Bronchial epithelial cell (primary cell): ENCODE measurements at regions not wholly inside any gene's neighbourhood (a gene's known extent, or its start where the extent isn't known, plus 50 kb on each side); places are given as distances from the start of the nearest gene placed in this dataset.

Experiments used
- DNase-seq: peaks from one replicate; pipeline ENCODE4 v3.0.0-alpha.2; 2010; ENCODE audit warnings: low read depth
- FAIRE-seq: peaks from 2 replicates; lab custom pipeline; 2011; peaks lifted over from hg19 to GRCh38; lab: Jason Lieb, UNC
- H3K27me3 ChIP-seq: 2 replicates; pipeline ENCODE4 v1.5.1; 2011; ENCODE audit warnings: low read length; ENCODE audit not compliant: control insufficient read depth, insufficient read depth
- H3K36me3 ChIP-seq: 2 replicates; pipeline ENCODE4 v1.5.1; 2011; ENCODE audit warnings: low read length; ENCODE audit not compliant: control insufficient read depth, insufficient read depth
- H3K4me3 ChIP-seq: 2 replicates; pipeline ENCODE4 v1.5.1; 2011; ENCODE audit warnings: mild to moderate bottlenecking, low read depth, low read length, control low read depth
- TF ChIP-seq, protein P1 (sequence below): IDR thresholded peaks from 2 replicates; pipeline ENCODE4 v1.5.1; 2011; ENCODE audit warnings: mild to moderate bottlenecking, moderate library complexity, low read length, control low read depth, inconsistent platforms; ENCODE audit not compliant: insufficient read depth, severe bottlenecking

DNA sequence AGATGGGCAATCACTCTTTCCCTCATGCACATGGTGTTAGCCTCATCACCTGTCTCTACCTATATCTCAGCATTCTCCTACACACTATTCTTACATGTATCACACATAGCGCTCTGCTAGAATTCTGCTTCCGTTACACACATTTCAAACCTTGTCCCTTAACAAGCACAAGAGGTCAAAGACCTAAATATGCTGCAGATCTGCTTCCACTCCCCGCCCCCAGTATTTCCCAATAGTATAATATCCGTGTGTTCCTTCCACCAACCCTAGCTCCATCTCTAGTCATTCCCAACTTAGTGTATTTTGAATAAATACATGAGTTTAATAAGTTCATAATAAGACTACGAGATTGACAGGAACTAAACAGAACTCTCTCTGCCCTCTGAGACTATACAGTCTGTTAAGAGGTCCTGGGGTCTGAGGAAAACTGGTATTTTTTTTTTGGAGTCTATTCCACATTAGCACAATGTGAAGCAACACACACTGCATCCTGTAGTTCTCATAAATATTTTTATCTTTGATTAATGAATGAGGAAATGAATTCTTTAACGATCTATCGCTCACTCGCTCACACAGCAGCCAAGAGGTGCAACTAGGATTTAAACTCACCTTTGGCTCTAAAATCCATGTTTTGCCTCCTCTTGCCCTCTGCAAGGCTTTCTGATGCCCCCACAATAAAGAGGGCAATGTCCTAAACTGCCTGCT, 491.6 kb downstream of the QKI start:
- H3K4me3 ChIP-seq, result no peak overlapping the region
- no peaks in the 10 kb centered on the region for H3K36me3 ChIP-seq
- no peaks in the 10 kb centered on the region for H3K27me3 ChIP-seq
- TF ChIP-seq, protein P1, sequence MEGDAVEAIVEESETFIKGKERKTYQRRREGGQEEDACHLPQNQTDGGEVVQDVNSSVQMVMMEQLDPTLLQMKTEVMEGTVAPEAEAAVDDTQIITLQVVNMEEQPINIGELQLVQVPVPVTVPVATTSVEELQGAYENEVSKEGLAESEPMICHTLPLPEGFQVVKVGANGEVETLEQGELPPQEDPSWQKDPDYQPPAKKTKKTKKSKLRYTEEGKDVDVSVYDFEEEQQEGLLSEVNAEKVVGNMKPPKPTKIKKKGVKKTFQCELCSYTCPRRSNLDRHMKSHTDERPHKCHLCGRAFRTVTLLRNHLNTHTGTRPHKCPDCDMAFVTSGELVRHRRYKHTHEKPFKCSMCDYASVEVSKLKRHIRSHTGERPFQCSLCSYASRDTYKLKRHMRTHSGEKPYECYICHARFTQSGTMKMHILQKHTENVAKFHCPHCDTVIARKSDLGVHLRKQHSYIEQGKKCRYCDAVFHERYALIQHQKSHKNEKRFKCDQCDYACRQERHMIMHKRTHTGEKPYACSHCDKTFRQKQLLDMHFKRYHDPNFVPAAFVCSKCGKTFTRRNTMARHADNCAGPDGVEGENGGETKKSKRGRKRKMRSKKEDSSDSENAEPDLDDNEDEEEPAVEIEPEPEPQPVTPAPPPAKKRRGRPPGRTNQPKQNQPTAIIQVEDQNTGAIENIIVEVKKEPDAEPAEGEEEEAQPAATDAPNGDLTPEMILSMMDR, result no peak
- FAIRE-seq (no peak), DNase-seq (no peak)

DNA sequence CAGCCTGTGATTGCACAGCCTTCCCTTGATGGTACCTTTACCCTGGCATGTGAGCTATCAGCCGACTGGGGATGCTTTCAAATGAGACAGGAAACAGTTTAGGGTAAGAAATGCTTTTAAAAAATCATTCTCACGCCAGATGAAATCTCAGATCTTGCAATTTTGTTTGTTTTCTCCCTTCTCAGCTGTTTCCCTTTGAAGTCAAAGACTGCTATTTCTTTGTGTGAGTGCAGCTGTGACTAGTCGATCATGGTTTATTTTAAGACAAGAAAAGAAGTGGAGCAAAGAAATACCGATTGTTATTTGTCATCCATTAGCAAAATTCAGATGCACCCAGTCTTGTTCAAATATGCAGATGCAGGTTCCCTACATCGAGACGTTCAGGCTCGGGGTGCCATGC, 489.7 kb downstream of the QKI start:
- Histone ChIP-seq H3K4me3 (no peak overlapping the region), H3K27me3 (no peaks in the 10 kb centered on the region), H3K36me3 (no peaks in the 10 kb centered on the region)
- FAIRE-seq (no peak), DNase-seq (no peak)
- TF ChIP-seq, protein P1, result no peak

DNA sequence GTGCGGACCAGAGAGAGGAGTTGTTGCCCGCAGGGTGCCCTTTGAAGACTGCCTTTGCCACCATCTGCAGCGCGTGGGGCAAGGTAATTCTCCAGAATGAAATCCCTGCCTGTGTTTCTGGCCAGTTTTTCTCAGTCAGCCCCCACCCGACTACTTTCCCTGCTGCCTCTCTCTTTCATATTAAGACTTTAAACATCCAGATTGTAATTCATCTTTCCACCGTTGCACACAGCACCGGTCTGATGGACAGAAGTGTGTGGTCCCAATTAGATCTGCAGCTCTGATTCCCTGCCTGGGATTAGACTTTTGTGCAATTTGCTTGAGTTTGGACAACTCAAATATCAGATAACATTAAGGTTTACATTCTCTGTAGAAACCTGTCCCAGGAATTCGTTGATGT, 489.0 kb downstream of the QKI start:
- DNase-seq (no peak), FAIRE-seq (no peak)
- Histone ChIP-seq H3K27me3 (no peaks in the 10 kb centered on the region), H3K4me3 (no peak overlapping the region), H3K36me3 (no peaks in the 10 kb centered on the region)
- TF ChIP-seq, protein P1, result no peak

DNA sequence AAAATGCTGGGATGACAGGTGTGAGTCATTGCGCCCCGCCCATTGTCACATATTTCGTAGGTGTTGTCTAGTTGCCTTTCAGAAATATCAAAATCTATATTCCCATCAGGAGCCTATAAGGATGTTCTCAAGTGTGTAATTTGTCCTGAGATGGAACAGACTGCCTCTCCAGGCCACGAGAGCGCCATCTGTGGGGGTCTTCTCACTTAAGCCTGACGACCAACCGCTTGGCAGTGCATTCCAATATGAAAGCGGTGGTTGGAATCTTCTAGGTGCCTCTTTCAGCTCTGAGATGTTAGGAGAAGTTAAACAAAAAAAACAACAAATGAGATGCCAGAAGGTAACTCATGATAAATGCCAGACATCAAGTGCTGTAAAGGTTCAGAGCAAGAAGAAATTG, 488.5 kb downstream of the QKI start:
- H3K27me3 ChIP-seq, result no peaks in the 10 kb centered on the region
- H3K36me3 ChIP-seq, result no peaks in the 10 kb centered on the region
- DNase-seq, result no peak
- TF ChIP-seq, protein P1, result no peak
- H3K4me3 ChIP-seq, result no peak overlapping the region
- no peak for FAIRE-seq

DNA sequence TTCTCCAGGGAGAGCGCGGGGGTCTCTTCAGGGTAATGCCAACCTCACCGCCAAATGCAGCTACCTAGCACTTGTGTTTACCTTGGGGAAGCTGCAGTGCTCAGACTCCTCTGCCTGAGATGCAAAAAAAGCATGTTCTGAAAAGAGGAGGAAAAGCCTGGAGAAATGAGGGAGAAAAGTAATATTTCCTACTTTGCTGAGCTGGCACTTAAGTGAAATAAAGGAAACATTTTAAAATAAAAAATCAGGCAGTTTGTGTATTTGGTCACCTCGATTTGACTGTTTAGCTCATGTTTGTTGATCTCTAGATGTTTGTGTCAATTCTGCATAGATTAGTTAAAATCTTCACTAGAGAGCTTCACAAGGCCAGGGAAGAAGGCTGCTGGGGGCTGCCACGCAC, 487.2 kb downstream of the QKI start:
- no peaks in the 10 kb centered on the region for H3K36me3 ChIP-seq
- TF ChIP-seq, protein P1, result no peak
- no peak overlapping the region for H3K4me3 ChIP-seq
- DNase-seq, result no peak
- no peak for FAIRE-seq
- no peaks in the 10 kb centered on the region for H3K27me3 ChIP-seq

DNA sequence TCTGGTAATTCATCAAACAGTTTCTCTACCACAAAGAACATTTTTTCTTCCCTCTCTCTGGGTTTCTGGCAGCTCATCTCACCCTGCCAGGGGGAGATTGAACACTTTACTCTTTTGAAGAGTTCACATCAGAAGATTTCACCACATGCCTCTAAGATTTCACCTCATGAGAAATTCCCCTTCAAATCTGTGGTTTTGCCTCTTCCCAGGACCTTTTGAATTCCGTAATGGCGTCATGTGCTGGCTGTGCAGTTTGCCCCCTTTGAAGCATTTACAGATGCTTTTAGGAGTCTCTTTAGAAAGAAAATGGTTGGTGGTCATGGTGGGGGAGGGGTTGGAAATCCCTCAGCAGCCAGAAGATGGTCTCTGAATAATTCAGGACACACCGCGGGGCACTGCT, 486.1 kb downstream of the QKI start:
- Histone ChIP-seq H3K27me3 (no peaks in the 10 kb centered on the region), H3K4me3 (no peak overlapping the region), H3K36me3 (no peaks in the 10 kb centered on the region)
- DNase-seq, result no peak
- no peak for FAIRE-seq
- TF ChIP-seq, protein P1, result no peak
